ENCODE measurements at regions not wholly inside any gene's neighbourhood (a gene's known extent, or its start where the extent isn't known, plus 50 kb on each side); places are given as distances from the start of the nearest gene placed in this dataset.
A peak's percentile ranks its signal among the peaks of the same experiment; 100 is the strongest.

DNA sequence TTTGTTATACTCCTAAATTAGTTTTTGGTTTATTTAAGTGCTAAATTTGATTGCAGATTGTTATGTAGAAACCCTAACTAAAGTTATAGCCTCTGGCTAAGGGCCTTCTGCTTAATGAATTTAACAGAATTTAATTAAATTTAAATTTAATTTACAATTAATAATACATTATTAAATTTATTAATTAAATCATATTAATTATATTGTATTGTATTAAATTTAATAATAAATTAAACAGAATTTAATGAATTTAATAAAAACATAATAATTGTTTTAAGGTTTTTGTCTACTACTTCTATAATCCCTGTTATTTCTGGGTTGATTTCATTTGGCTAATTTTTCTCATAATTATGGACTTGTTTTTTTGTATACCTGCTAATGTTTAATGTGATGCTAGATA is 141.9 kb upstream of the TECRL start:
- no peak for DNase-seq

- no peak for DNase-seq
Observed at GRCh38 chr4:64545593-64545992, 136.3 kb upstream of the TECRL start.

- DNase-seq: peak; percentile 14
Observed at GRCh38 chr4:64539234-64539849, 130.1 kb upstream of the TECRL start.

DNA sequence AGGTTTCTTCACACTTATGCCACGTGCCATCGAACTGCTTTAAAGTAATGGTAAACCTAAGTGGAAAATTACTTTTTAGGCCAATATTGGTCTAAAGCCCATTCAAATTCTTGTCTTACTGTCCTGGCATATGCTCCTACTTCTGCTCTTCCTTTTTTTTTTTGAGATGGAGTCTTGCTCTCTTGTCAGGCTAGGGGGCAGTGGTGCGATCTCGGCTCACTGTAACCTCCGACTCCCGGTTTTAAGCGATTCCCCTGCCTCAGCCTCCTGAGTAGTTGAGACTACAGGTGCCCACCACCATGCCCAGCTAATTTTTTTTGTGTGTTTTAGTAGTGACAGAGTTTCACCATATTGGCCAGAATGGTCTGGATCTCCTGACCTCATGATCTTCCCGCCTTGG is 129.0 kb upstream of the TECRL start:
- no peak for DNase-seq

- DNase-seq: no peak
Observed at GRCh38 chr4:64533637-64534036, 124.4 kb upstream of the TECRL start.

DNA sequence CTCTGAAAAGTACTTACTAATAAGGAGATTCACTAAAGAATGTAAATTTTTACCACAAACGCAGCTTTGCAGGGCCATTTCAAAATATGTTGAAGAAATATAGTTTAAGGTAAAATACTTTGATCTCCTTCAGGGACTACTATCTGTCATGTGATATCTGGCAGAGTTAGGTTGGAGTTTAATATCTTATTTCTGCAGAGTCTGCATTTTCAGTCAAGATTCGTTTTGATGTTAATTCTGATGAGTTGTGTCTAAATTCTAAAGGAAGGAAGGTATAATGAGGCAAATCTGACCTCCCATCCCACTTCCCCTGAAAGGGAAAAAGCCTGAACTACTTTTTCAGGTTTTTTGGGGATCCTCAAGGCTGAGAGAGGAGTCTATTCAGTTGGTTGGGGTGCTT is 123.9 kb upstream of the TECRL start:
- DNase-seq: no peak

DNA sequence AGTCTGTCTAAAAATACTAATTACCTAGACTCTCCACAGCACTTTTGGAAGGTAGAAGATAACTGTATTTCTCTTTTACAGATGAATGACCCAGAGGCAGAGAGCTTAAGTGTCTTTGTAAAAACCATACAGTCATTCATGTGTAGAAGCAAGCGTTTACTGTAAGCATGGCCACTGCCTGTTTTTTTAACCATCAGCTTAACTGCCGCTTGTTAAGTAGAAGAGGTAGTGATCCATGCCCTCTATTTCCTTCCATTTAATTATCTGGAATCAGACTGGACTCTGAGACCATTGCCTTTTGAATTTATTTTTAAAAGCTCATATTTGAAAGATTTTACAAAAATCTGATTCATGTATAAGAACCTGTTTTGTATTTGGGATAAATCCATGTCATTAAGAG is 111.2 kb upstream of the TECRL start:
- DNase-seq: no peak

- DNase-seq: no peak
Observed at GRCh38 chr4:64518600-64518999, 109.3 kb upstream of the TECRL start.

DNA sequence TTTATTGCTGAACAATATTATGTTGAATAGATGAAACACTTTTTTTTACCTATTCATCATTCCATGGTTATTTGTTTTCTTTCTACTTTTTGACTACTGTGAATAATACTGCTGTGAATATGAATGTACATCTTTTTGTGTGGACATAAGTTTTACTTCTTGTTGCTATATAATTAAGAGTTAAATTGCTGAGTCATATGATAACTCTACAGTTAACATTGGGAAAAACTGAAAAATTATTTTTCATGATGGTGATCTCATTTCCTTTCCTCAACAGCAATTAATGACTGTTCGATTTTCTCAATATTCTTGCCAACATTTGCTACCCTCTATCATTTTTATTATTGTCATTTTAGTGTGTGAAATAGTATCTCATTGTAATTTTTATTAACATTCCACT is 106.9 kb upstream of the TECRL start:
- DNase-seq: no peak

- no peak for DNase-seq
Observed at GRCh38 chr4:64508089-64508488, 98.8 kb upstream of the TECRL start.

DNA sequence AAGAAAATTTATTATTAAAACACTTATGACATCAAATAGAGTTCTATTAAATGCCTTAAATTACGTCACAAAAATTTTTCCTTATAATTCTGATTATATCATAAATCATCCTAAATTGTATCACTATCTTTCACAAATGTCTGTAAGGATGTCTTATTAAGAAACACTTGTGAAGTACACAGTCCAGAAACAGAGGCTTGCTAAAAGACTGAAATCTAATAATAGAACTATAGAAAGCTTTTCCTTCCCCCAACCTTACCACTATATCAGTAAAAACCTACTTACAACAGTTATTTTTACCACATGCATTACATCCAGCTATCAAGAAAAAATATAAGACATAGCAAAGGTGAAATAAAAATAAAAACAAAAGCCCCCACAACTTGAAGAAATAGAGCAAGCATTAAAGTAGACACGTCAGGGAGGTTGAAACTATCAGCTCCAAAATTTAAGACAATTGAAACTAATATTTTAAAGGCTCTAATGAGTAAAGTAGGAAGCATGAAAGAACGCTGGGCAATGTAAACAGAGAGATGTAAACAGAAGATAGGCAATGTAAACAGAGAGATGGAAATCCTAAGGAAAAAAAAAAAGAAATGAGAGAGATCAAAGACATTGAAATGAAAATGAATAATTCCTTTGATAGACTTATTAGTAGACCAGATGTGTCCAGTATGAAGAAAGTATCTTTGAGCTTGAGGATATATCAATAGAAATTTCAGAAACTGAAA is 94.9 kb upstream of the TECRL start:
- DNase-seq: no peak

DNA sequence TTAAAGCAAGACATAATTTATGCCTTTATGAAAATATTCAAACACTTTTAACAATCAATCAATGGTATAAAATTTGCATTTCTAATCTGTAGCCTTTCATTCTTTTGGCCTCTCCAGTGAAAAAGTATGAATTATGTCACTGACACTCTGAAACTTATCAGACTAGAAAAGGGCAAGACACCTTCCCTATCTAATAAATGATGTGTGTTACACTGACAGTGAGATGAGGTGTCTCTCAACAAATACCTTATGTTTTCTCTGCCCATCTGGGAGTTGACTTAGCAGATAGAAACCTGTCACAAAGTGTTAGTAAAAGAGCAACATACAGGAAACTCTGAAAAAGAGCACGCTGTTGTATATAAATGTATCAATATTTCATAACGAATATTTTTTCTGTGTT is 94.2 kb upstream of the TECRL start:
- no peak for DNase-seq

GRCh38 chr4:64497491-64497890 is 88.2 kb upstream of the TECRL start:
- DNase-seq: no peak

GRCh38 chr4:64495946-64496345 is 86.7 kb upstream of the TECRL start:
- no peak for DNase-seq

- DNase-seq: no peak
Observed at GRCh38 chr4:64489628-64490027, 80.4 kb upstream of the TECRL start.

DNA sequence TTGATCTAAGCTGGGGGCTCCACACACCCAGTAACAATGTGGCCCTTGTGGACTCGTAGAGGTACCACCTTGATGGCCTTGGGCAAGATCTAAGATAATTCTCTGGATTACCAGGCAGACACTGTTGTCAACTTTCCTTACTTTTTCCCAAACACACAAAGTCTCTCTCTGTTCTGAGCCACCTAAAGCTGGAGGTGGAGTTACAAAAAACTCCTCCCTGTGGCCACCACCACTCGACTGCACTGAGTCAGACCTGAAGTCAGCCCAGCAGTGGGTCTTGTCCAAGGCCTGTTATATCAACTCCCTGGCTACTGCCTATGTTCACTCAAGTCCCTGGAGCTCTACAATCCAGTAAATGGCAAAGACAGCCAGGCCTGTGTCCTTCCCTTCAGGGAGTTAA is 70.1 kb upstream of the TECRL start:
- no peak for DNase-seq

GRCh38 chr4:64477127-64477526 is 67.9 kb upstream of the TECRL start:
- no peak for DNase-seq

- DNase-seq: no peak
Observed at GRCh38 chr4:64465263-64465662, 56.0 kb upstream of the TECRL start.

- no peak for DNase-seq
Observed at GRCh38 chr4:64464581-64464980, 55.3 kb upstream of the TECRL start.

Measured in CD4-positive, alpha-beta T cell treated with Interleukin-12 subunit alpha and Interleukin-12 subunit beta, for 1 hour (primary cell).